PC-3 (cell line): ENCODE measurements at regions not wholly inside any gene's neighbourhood (a gene's known extent, or its start where the extent isn't known, plus 50 kb on each side); places are given as distances from the start of the nearest gene placed in this dataset.

Source experiments
- ATAC-seq: fragments of 200-7000 bp; cut with Tn5 transposase; 2 replicates; pipeline ENCODE4 v1.9.1; 2020; ENCODE audit warnings: mild to moderate bottlenecking, moderate library complexity
- BruUV-seq: library from RNA; stranded (reverse); fragments of 400-500 nt; replicated peaks from 2 replicates; lab custom pipeline; 2021; lab: Mats Ljungman, UMichigan
- CTCF ChIA-PET: fragments of 300-600 bp; sonication (Branson Sonifier 250); formaldehyde crosslinking; loops from one replicate; lab custom pipeline; 2022; ENCODE audit warnings: antibody characterized with exemption; lab: Charles Lee
- POLR2A ChIA-PET: fragments of 300-600 bp; sonication (Branson Sonifier 250); formaldehyde crosslinking; loops from one replicate; lab custom pipeline; 2022; ENCODE audit warnings: antibody characterized with exemption; ENCODE audit not compliant: unreplicated experiment; lab: Charles Lee
- DNase-seq: peaks from one replicate; pipeline ENCODE4 v3.0.0-alpha.2; 2015
- H2AFZ ChIP-seq: fragments of 300-600 bp; sonication (generic); 2 replicates; pipeline ENCODE4 v1.6.0; 2016; ENCODE audit warnings: antibody characterized with exemption, low read length
- H3F3A ChIP-seq: fragments of 300-600 bp; sonication (generic); one replicate; pipeline ENCODE4 v1.6.0; 2017; ENCODE audit warnings: antibody characterized with exemption, low read length, control low read depth, mild to moderate bottlenecking; ENCODE audit not compliant: unreplicated experiment
- H3K27ac ChIP-seq: fragments of 300-600 bp; sonication (generic); 2 replicates; pipeline ENCODE4 v1.5.1; 2016; ENCODE audit warnings: mild to moderate bottlenecking, low read length
- H3K27me3 ChIP-seq: fragments of 300-600 bp; sonication (generic); 2 replicates; pipeline ENCODE4 v1.6.1; 2016; ENCODE audit warnings: low read length, mixed read lengths
- H3K36me3 ChIP-seq: fragments of 300-600 bp; sonication (generic); 2 replicates; pipeline ENCODE4 v1.6.1; 2016; ENCODE audit warnings: low read depth, mixed run types, low read length, mixed read lengths
- H3K4me1 ChIP-seq: fragments of 300-600 bp; sonication (generic); 2 replicates; pipeline ENCODE4 v1.5.1; 2016; ENCODE audit warnings: low read length; ENCODE audit not compliant: insufficient read depth
- H3K4me2 ChIP-seq: fragments of 300-600 bp; sonication (generic); 2 replicates; pipeline ENCODE4 v1.6.0; 2016; ENCODE audit warnings: low read length
- H3K4me3 ChIP-seq: fragments of 300-600 bp; sonication (generic); 2 replicates; pipeline ENCODE4 v1.5.1; 2016; ENCODE audit warnings: mild to moderate bottlenecking, low read length, mixed read lengths
- H3K79me2 ChIP-seq: fragments of 300-600 bp; sonication (generic); 2 replicates; pipeline ENCODE4 v1.6.1; 2017; ENCODE audit warnings: low read length, mixed read lengths
- H3K9ac ChIP-seq: fragments of 300-600 bp; sonication (generic); 2 replicates; pipeline ENCODE4 v1.6.0; 2016; ENCODE audit warnings: mild to moderate bottlenecking, low read length
- H3K9me2 ChIP-seq: fragments of 300-600 bp; sonication (generic); replicated peaks from 2 replicates; pipeline ENCODE4 v1.6.1; 2016; ENCODE audit warnings: mixed run types, low read length, mixed read lengths
- H3K9me3 ChIP-seq: fragments of 300-600 bp; sonication (generic); 2 replicates; pipeline ENCODE4 v1.6.1; 2016; ENCODE audit warnings: low read length, mixed read lengths
- H4K20me1 ChIP-seq: fragments of 300-600 bp; sonication (generic); 2 replicates; pipeline ENCODE4 v1.6.1; 2016; ENCODE audit warnings: low read length, mixed read lengths
- CTCF ChIP-seq: fragments of 300-600 bp; sonication (generic); conservative IDR thresholded peaks from 2 replicates; pipeline ENCODE4 v1.5.1; 2017; ENCODE audit warnings: antibody characterized with exemption, low read depth, mild to moderate bottlenecking, low read length
- EZH2 ChIP-seq: fragments of 300-600 bp; sonication (generic); IDR thresholded peaks from one replicate; pipeline ENCODE4 v1.6.1; 2017; ENCODE audit warnings: antibody characterized with exemption, mild to moderate bottlenecking, low read length; ENCODE audit not compliant: unreplicated experiment
- EZH2phosphoT487 ChIP-seq: fragments of 300-600 bp; sonication (generic); IDR thresholded peaks from 2 replicates; pipeline ENCODE4 v1.6.1; 2018; ENCODE audit warnings: mild to moderate bottlenecking, antibody characterized with exemption, low read length, borderline replicate concordance
- intact Hi-C: fragments of 100-400 bp; cut with micrococcal nuclease; formaldehyde crosslinking; loops from 2 replicates; pipeline ENCODE4 v1.9.0; 2023

GRCh38 chr11:10396771-10397170 is 58.3 kb upstream of the AMPD3 start:
- Histone ChIP-seq H3K9me3 (no peaks in the 10 kb centered on the region), H3K9me2 (no peaks in the 10 kb centered on the region), H3K9ac (no peak overlapping the region), H3K4me3 (no peak overlapping the region), H3K27ac (no peak overlapping the region), H2AFZ (no peak overlapping the region), H3K4me2 (no peak overlapping the region), H3K4me1 (peaks cover 34% of the 10 kb centered on the region), H4K20me1 (no peaks in the 10 kb centered on the region), H3K79me2 (no peaks in the 10 kb centered on the region), H3F3A (no peaks in the 10 kb centered on the region), H3K36me3 (no peaks in the 10 kb centered on the region), H3K27me3 (no peaks in the 10 kb centered on the region)
- DNase-seq (no peak), ATAC-seq (no peak)
- no peak for TF ChIP-seq EZH2
- no peak for TF ChIP-seq CTCF
- no peak for TF ChIP-seq EZH2phosphoT487
- no TSS peak for BruUV-seq
- ChIA-PET POLR2A (no interaction called here), CTCF (no interaction called here)
- intact Hi-C loops, result no loop called here

- no peak overlapping the region for H2AFZ ChIP-seq
- TF ChIP-seq CTCF (no peak), EZH2 (no peak), EZH2phosphoT487 (no peak)
- H3K36me3 ChIP-seq, result no peaks in the 10 kb centered on the region
- no peak overlapping the region for H3K27ac ChIP-seq
- no peak overlapping the region for H3K9ac ChIP-seq
- H3K4me1 ChIP-seq, result peaks cover 34% of the 10 kb centered on the region
- no peaks in the 10 kb centered on the region for H4K20me1 ChIP-seq
- intact Hi-C loops, result no loop called here
- no peaks in the 10 kb centered on the region for H3K27me3 ChIP-seq
- no peaks in the 10 kb centered on the region for H3K9me2 ChIP-seq
- H3K4me2 ChIP-seq, result no peak overlapping the region
- ATAC-seq (no peak), DNase-seq (no peak)
- no TSS peak for BruUV-seq
- no peak overlapping the region for H3K4me3 ChIP-seq
- no peaks in the 10 kb centered on the region for H3K9me3 ChIP-seq
- CTCF ChIA-PET, result no interaction called here
- POLR2A ChIA-PET, result no interaction called here
- H3F3A ChIP-seq, result no peaks in the 10 kb centered on the region
- H3K79me2 ChIP-seq, result no peaks in the 10 kb centered on the region
Measured at GRCh38 chr11:10397226-10397987, 57.7 kb upstream of the AMPD3 start.

GRCh38 chr11:10398525-10398924 is 56.5 kb upstream of the AMPD3 start:
- Histone ChIP-seq H3K79me2 (no peaks in the 10 kb centered on the region), H3K36me3 (no peaks in the 10 kb centered on the region), H2AFZ (no peak overlapping the region), H3K27me3 (no peaks in the 10 kb centered on the region), H3K9me2 (no peaks in the 10 kb centered on the region), H3K4me1 (peaks cover 34% of the 10 kb centered on the region), H3F3A (no peaks in the 10 kb centered on the region), H4K20me1 (no peaks in the 10 kb centered on the region), H3K4me3 (no peak overlapping the region), H3K4me2 (no peak overlapping the region), H3K27ac (no peak overlapping the region), H3K9ac (no peak overlapping the region), H3K9me3 (no peaks in the 10 kb centered on the region)
- ATAC-seq (no peak), DNase-seq (no peak)
- TF ChIP-seq EZH2phosphoT487, result no peak
- no peak for TF ChIP-seq CTCF
- TF ChIP-seq EZH2, result no peak
- ChIA-PET CTCF (no interaction called here), POLR2A (no interaction called here)
- no TSS peak for BruUV-seq
- intact Hi-C loops, result no loop called here
